H9 (cell line): ENCODE measurements at regions not wholly inside any gene's neighbourhood (a gene's known extent, or its start where the extent isn't known, plus 50 kb on each side); places are given as distances from the start of the nearest gene placed in this dataset.

Experiments
- DNase-seq: peaks from one replicate; pipeline ENCODE4 v3.0.0-alpha.2; 2017
- H2AFZ ChIP-seq: one replicate; pipeline ENCODE4 v1.6.1; 2013; ENCODE audit warnings: mild to moderate bottlenecking, low read length, control low read depth, moderate library complexity
- H2AK5ac ChIP-seq: 2 replicates; pipeline ENCODE4 v1.6.1; 2013; ENCODE audit warnings: low read length, control low read depth, mixed read lengths; ENCODE audit not compliant: insufficient read length
- H2BK120ac ChIP-seq: one replicate; pipeline ENCODE4 v1.6.1; 2013; ENCODE audit warnings: low read depth, mild to moderate bottlenecking, low read length, control low read depth, inconsistent platforms; ENCODE audit not compliant: poor library complexity, severe bottlenecking
- H2BK12ac ChIP-seq: 2 replicates; pipeline ENCODE4 v1.6.1; 2013; ENCODE audit warnings: low read length, control low read depth, mixed read lengths, low read depth; ENCODE audit not compliant: insufficient read length
- H2BK15ac ChIP-seq: 2 replicates; pipeline ENCODE4 v1.6.1; 2013; ENCODE audit warnings: low read depth, low read length, control low read depth
- H2BK20ac ChIP-seq: one replicate; pipeline ENCODE4 v1.6.1; 2013; ENCODE audit warnings: low read depth, mild to moderate bottlenecking, low read length, control low read depth, inconsistent platforms; ENCODE audit not compliant: poor library complexity, severe bottlenecking
- H2BK5ac ChIP-seq: 2 replicates; pipeline ENCODE4 v1.6.1; 2013; ENCODE audit warnings: low read length, control low read depth, mixed read lengths; ENCODE audit not compliant: insufficient read length
- H3K14ac ChIP-seq: 2 replicates; pipeline ENCODE4 v1.6.1; 2013; ENCODE audit warnings: low read length, control low read depth; ENCODE audit not compliant: insufficient read depth
- H3K18ac ChIP-seq: 2 replicates; pipeline ENCODE4 v1.6.1; 2013; ENCODE audit warnings: low read depth, mild to moderate bottlenecking, mixed read lengths, low read length, control low read depth; ENCODE audit not compliant: insufficient read length
- H3K23ac ChIP-seq: 2 replicates; pipeline ENCODE4 v1.6.1; 2013; ENCODE audit warnings: low read length, control low read depth, mixed read lengths, low read depth; ENCODE audit not compliant: insufficient read length
- H3K23me2 ChIP-seq: 2 replicates; pipeline ENCODE4 v1.6.1; 2013; ENCODE audit warnings: low read depth, mild to moderate bottlenecking, mixed read lengths, low read length, control low read depth; ENCODE audit not compliant: insufficient read length, poor library complexity, severe bottlenecking
- H3K27ac ChIP-seq: 2 replicates; pipeline ENCODE4 v1.5.1; 2013; ENCODE audit warnings: low read length, control low read depth, mixed read lengths, low read depth; ENCODE audit not compliant: insufficient read length
- H3K27me3 ChIP-seq: 2 replicates; pipeline ENCODE4 v1.6.1; 2013; ENCODE audit warnings: low read length, control low read depth, inconsistent platforms; ENCODE audit not compliant: insufficient read depth
- H3K4ac ChIP-seq: 2 replicates; pipeline ENCODE4 v1.6.1; 2013; ENCODE audit warnings: low read depth, mild to moderate bottlenecking, control low read depth, inconsistent platforms, low read length, moderate library complexity
- H3K4me1 ChIP-seq: 2 replicates; pipeline ENCODE4 v1.6.1; 2013; ENCODE audit warnings: low read length, control low read depth, inconsistent platforms; ENCODE audit not compliant: insufficient read depth
- H3K4me2 ChIP-seq: 2 replicates; pipeline ENCODE4 v1.6.1; 2013; ENCODE audit warnings: low read length, control low read depth, mixed read lengths; ENCODE audit not compliant: insufficient read length, insufficient read depth
- H3K56ac ChIP-seq: 2 replicates; pipeline ENCODE4 v1.6.1; 2013; ENCODE audit warnings: low read depth, mild to moderate bottlenecking, mixed read lengths, low read length, control low read depth; ENCODE audit not compliant: insufficient read length
- H3K79me1 ChIP-seq: 2 replicates; pipeline ENCODE4 v1.6.1; 2013; ENCODE audit warnings: low read depth, mild to moderate bottlenecking, moderate library complexity, low read length, control low read depth, inconsistent platforms; ENCODE audit not compliant: insufficient read depth, poor library complexity, severe bottlenecking
- H3K79me2 ChIP-seq: 2 replicates; pipeline ENCODE4 v1.6.1; 2013; ENCODE audit warnings: low read length, control low read depth, inconsistent platforms; ENCODE audit not compliant: insufficient read depth
- H3K9ac ChIP-seq: 2 replicates; pipeline ENCODE4 v1.6.1; 2013; ENCODE audit warnings: low read length, control low read depth, mixed read lengths; ENCODE audit not compliant: insufficient read length; ENCODE audit errors: extremely low read depth
- H3K9me3 ChIP-seq: one replicate; pipeline ENCODE4 v1.6.1; 2013; ENCODE audit warnings: low read depth, low read length, inconsistent platforms; ENCODE audit not compliant: control insufficient read depth
- H3T11ph ChIP-seq: one replicate; pipeline ENCODE4 v1.6.1; 2013; ENCODE audit warnings: mild to moderate bottlenecking, low read length, control low read depth, inconsistent platforms
- H4K20me1 ChIP-seq: one replicate; pipeline ENCODE4 v1.6.1; 2013; ENCODE audit not compliant: control insufficient read depth, insufficient read length, insufficient read depth
- H4K5ac ChIP-seq: 2 replicates; pipeline ENCODE4 v1.6.1; 2013; ENCODE audit warnings: low read depth, mild to moderate bottlenecking, mixed read lengths, low read length, control low read depth; ENCODE audit not compliant: insufficient read length
- H4K8ac ChIP-seq: replicated peaks from 2 replicates; pipeline ENCODE4 v1.6.1; 2013; ENCODE audit warnings: low read length, control low read depth, mixed read lengths, low read depth; ENCODE audit not compliant: insufficient read length
- H4K91ac ChIP-seq: 2 replicates; pipeline ENCODE4 v1.6.1; 2013; ENCODE audit warnings: low read depth, mild to moderate bottlenecking, moderate library complexity, mixed read lengths, low read length, control low read depth; ENCODE audit not compliant: insufficient read length
- H3K27ac Mint-ChIP-seq, 3 experiments: 2 replicates in 2 of 3; 3 replicates in 1 of 3; pipeline ENCODE4 v1.8.0; 2020 to 2021; ENCODE audit warnings: mixed read lengths in 3 of 3, mild to moderate bottlenecking in 1 of 3, moderate library complexity in 1 of 3
- H3K27me3 Mint-ChIP-seq: 2 replicates; pipeline ENCODE4 v1.8.0; 2021; ENCODE audit warnings: low read depth, mild to moderate bottlenecking, moderate library complexity, mixed read lengths
- H3K36me3 Mint-ChIP-seq, 3 experiments: 2 replicates in 2 of 3; 3 replicates in 1 of 3; pipeline ENCODE4 v1.8.0; 2020 to 2021; ENCODE audit warnings: low read depth in 3 of 3, mixed read lengths in 3 of 3; ENCODE audit not compliant: insufficient read depth in 1 of 3
- H3K4me1 Mint-ChIP-seq, 2 experiments: 2 replicates each; pipeline ENCODE4 v1.8.0; 2020; ENCODE audit warnings: mixed read lengths in 2 of 2
- H3K4me3 Mint-ChIP-seq, 2 experiments: 2 replicates in 1 of 2; 3 replicates in 1 of 2; pipeline ENCODE4 v1.8.0; 2020 to 2021; ENCODE audit warnings: mild to moderate bottlenecking in 2 of 2, mixed read lengths in 2 of 2, moderate library complexity in 1 of 2
- H3K9me3 Mint-ChIP-seq, 2 experiments: 2 replicates in 1 of 2; 3 replicates in 1 of 2; pipeline ENCODE4 v1.8.0; 2020; ENCODE audit warnings: mild to moderate bottlenecking in 2 of 2, mixed read lengths in 2 of 2, moderate library complexity in 1 of 2
- WGBS: extraction: QIAGEN DNeasy Blood & Tissue Kit; methylation state at CpG from one replicate; pipeline ENCODE4 v1.1.7; 2013; ENCODE audit warnings: missing lambda C conversion rate, low lambda C conversion rate, mixed read lengths; ENCODE audit not compliant: insufficient read length; ENCODE audit errors: extremely low coverage; 5-methylcytosine and 5-hydroxymethylcytosine counted together
- TF ChIP-seq, protein P1 (sequence below): fragments of 200-600 bp; sonication (generic); conservative IDR thresholded peaks from 3 replicates; pipeline ENCODE4 v1.8.0; 2021; ENCODE audit warnings: antibody characterized with exemption, mild to moderate bottlenecking

DNA sequence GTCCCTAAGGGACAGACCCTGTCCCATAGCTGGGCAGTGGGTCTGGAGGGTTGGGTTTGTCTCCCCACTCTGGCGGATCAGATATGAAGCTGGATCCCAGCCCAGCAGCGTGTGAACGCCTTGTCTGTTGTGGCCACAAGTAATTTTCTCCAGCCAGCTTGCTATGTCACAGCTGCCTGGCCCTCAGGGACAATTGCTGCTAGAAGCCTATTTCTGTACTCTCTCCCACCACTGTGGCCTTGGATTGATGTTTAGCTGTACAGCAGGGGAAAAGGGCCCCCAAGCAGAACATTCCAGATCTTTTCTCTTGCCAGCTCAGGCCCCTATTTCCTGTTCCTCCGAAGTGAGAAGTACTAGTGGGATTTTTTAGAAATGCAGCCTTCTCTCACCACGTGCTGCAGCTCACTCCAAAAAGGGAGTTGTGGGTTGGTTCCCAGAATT lies 53.5 kb upstream of the WAC start:
- Histone ChIP-seq H3K14ac (no peak overlapping the region), H3K79me2 (no peaks in the 10 kb centered on the region), H3T11ph (no peak overlapping the region), H3K56ac (no peak overlapping the region), H2BK120ac (no peak overlapping the region), H3K4ac (no peak overlapping the region), H3K23me2 (no peaks in the 10 kb centered on the region), H3K9me3 (no peaks in the 10 kb centered on the region), H2AFZ (no peak overlapping the region), H4K5ac (no peak overlapping the region), H3K18ac (no peak overlapping the region), H2AK5ac (no peak overlapping the region), H2BK5ac (no peak overlapping the region), H3K4me1 (no peaks in the 10 kb centered on the region), H4K20me1 (no peaks in the 10 kb centered on the region), H3K4me2 (no peak overlapping the region), H3K23ac (no peak overlapping the region), H3K27ac (no peak overlapping the region), H2BK15ac (no peak overlapping the region), H4K8ac (no peak overlapping the region), H3K79me1 (no peaks in the 10 kb centered on the region), H4K91ac (no peak overlapping the region), H3K9ac (peak overlapping the region; percentile 14), H2BK12ac (no peak overlapping the region), H2BK20ac (no peak overlapping the region), H3K27me3 (no peaks in the 10 kb centered on the region)
- Mint-ChIP-seq H3K4me3 (no peak overlapping the region), H3K36me3 (peaks cover 0 to under 1% (median under 1%) of the 10 kb centered on the region in 3 experiments; a peak in 3 of 7 replicates), H3K4me1 (0 out of 4 replicates have a peak, but pooled peaks cover 0 to 4% of the 10 kb centered on the region in 2 experiments), H3K27ac (no peak overlapping the region), H3K27me3 (peaks cover 2% of the 10 kb centered on the region; the same call in 1 of the 2 replicates), H3K9me3 (peaks cover 0 to under 1% of the 10 kb centered on the region in 2 experiments; a peak in 1 of 5 replicates)
- WGBS: no CpG with 5 or more reads among the region's 5 CpGs
- no peak for DNase-seq
- TF ChIP-seq, protein P1, sequence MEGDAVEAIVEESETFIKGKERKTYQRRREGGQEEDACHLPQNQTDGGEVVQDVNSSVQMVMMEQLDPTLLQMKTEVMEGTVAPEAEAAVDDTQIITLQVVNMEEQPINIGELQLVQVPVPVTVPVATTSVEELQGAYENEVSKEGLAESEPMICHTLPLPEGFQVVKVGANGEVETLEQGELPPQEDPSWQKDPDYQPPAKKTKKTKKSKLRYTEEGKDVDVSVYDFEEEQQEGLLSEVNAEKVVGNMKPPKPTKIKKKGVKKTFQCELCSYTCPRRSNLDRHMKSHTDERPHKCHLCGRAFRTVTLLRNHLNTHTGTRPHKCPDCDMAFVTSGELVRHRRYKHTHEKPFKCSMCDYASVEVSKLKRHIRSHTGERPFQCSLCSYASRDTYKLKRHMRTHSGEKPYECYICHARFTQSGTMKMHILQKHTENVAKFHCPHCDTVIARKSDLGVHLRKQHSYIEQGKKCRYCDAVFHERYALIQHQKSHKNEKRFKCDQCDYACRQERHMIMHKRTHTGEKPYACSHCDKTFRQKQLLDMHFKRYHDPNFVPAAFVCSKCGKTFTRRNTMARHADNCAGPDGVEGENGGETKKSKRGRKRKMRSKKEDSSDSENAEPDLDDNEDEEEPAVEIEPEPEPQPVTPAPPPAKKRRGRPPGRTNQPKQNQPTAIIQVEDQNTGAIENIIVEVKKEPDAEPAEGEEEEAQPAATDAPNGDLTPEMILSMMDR: no peak
